ENCODE measurements at regions not wholly inside any gene's neighbourhood (a gene's known extent, or its start where the extent isn't known, plus 50 kb on each side); places are given as distances from the start of the nearest gene placed in this dataset.

GRCh38 chr1:219746141-219746540, 133.2 kb upstream of the ZC3H11B start:
- ATAC-seq (ENCODE audit: low FRiP score) (no peak), DNase-seq (ENCODE audit: low spot score) (no peak)
- TF ChIP-seq, protein P1, sequence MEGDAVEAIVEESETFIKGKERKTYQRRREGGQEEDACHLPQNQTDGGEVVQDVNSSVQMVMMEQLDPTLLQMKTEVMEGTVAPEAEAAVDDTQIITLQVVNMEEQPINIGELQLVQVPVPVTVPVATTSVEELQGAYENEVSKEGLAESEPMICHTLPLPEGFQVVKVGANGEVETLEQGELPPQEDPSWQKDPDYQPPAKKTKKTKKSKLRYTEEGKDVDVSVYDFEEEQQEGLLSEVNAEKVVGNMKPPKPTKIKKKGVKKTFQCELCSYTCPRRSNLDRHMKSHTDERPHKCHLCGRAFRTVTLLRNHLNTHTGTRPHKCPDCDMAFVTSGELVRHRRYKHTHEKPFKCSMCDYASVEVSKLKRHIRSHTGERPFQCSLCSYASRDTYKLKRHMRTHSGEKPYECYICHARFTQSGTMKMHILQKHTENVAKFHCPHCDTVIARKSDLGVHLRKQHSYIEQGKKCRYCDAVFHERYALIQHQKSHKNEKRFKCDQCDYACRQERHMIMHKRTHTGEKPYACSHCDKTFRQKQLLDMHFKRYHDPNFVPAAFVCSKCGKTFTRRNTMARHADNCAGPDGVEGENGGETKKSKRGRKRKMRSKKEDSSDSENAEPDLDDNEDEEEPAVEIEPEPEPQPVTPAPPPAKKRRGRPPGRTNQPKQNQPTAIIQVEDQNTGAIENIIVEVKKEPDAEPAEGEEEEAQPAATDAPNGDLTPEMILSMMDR (IDR thresholded peaks at IDR 0.05) = no peak

- no peak for ATAC-seq (ENCODE audit: low FRiP score)
- no peak for DNase-seq (ENCODE audit: low spot score)
- TF ChIP-seq, protein P1 (IDR thresholded peaks at IDR 0.05) = no peak
Observed at GRCh38 chr1:219744652-219745469, 132.0 kb upstream of the ZC3H11B start.

DNA sequence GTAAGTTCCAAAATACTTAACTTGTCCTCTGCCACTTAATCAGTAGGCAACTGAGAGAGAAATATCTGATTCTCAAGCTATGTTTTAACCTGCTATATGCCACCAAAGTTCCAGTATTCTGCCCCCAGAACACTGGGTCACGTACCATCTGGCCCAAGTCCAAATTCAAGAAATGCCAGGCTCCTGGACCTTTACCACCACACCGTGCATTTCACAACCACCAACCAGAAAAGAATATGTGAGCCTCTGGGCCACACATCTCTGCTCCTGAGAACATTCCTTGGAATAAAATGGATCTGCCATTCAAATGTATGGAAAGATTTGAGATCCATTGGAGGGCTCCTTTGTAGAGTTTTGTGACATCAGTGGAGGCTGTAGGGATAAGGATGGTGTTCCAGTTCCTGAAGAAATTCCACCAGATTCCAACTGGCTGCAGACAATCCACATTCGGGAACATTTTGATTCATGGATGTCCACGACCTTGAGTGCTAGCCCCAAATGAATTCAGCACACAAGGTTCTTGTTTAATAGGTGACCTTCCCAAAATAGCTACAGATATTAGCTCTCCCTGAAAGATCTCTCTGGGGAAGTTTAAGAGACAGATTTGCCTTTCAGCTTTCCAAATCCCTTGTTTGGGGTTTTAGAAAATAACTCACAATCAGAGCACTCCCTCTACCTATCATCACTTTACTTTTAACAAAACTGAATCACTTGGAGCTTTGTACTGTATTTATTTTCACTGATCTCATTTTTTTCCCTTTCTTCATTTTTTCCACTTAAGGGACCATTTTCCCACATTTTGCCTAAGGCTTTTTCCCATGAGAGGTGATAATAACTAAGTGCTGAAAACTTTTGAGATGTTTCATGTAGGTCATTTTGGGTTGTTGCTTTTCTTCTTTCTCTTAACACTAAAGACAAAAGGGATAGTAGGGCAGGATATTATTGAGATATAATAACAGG, 128.4 kb upstream of the ZC3H11B start:
- no peak for DNase-seq (ENCODE audit: low spot score)
- no peak for ATAC-seq (ENCODE audit: low FRiP score)
- TF ChIP-seq, protein P1 (IDR thresholded peaks at IDR 0.05) = no peak

- no peak for DNase-seq (ENCODE audit: low spot score)
- TF ChIP-seq, protein P1 (IDR thresholded peaks at IDR 0.05) = no peak
- ATAC-seq (ENCODE audit: low FRiP score) = no peak
Observed at GRCh38 chr1:219733511-219734174, 120.7 kb upstream of the ZC3H11B start.

DNA sequence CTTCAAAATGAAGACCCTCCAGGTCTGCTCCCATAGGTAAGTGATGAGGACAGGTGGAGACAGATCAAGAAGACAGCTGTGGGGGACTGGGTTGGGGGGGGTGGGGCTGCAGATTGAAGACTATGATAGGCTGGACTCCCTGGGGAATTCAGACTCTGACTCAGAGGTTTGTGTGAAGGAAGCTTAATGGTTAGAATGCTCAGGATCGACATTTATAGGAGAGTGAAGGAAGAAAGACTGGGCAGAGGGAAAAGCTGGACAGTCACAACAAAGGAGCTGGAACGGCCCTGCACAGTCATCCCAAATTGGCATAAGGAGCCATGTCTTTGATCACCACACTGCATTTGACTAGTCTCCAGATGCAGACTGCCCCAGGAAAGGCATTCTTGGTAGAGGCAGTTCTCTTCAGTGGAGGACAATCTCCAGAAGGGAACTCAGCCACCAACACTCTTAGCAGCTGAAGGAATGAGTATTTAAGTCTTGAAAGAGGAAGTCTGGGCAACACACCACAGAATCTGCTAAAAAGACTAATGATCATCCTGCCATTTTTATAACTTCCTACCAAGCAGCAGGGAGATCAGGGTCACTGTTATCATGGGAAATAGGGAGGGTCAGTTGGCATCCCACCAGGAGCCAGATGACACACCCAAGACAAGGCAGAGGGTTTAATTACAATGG, 120.0 kb upstream of the ZC3H11B start:
- ATAC-seq (ENCODE audit: low FRiP score) = no peak
- TF ChIP-seq, protein P1 (IDR thresholded peaks at IDR 0.05) = no peak

GRCh38 chr1:219731771-219732170, 118.9 kb upstream of the ZC3H11B start:
- ATAC-seq (ENCODE audit: low FRiP score) (no peak), DNase-seq (ENCODE audit: low spot score) (no peak)
- TF ChIP-seq, protein P1 (IDR thresholded peaks at IDR 0.05) = no peak

More for the DNA sequence above, 120.0 kb upstream of the ZC3H11B start:
- DNase-seq (ENCODE audit: low spot score) = no peak
